Astrocyte of the spinal cord (primary cell): ENCODE measurements at regions not wholly inside any gene's neighbourhood (a gene's known extent, or its start where the extent isn't known, plus 50 kb on each side); places are given as distances from the start of the nearest gene placed in this dataset.
A peak's percentile ranks its signal among the peaks of the same experiment; 100 is the strongest.

ENCODE experiments used
- DNase-seq: peaks from one replicate; pipeline ENCODE4 v3.0.0; 2011; ENCODE audit warnings: low read depth, low spot score
- H3K4me3 ChIP-seq: 2 replicates; pipeline ENCODE4 v1.5.1; 2011; ENCODE audit warnings: low read depth, mild to moderate bottlenecking, low read length, moderate library complexity
- in situ Hi-C: cut with HindIII; loops from 2 replicates; pipeline ENCODE4 v1.10.0; 2017; ENCODE audit warnings: low sequenced_read_pairs
- TF ChIP-seq, protein P1 (sequence below): IDR thresholded peaks from 2 replicates; pipeline ENCODE4 v1.5.1; 2012; ENCODE audit warnings: low read depth, mild to moderate bottlenecking, low read length, inconsistent platforms

DNA sequence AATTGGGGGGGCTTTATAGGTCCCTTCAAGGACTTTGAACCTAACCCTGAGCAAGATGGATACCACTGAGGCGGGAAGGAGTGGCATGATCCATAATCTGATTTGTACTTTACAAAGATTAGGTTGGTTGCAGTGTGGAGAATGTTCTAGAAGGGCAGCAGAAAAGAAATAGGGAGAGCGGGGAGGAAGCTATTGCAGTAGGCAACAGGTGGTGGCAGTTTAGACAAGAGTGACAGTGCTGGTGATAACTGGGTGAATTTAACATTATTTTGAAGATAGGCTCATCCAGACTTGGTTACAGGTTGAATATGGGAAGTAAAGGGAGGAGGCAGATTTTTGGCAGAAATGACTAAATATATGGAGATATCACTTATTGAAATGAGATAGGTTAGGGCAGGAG is 179.9 kb upstream of the CADM1 start:
- TF ChIP-seq, protein P1, sequence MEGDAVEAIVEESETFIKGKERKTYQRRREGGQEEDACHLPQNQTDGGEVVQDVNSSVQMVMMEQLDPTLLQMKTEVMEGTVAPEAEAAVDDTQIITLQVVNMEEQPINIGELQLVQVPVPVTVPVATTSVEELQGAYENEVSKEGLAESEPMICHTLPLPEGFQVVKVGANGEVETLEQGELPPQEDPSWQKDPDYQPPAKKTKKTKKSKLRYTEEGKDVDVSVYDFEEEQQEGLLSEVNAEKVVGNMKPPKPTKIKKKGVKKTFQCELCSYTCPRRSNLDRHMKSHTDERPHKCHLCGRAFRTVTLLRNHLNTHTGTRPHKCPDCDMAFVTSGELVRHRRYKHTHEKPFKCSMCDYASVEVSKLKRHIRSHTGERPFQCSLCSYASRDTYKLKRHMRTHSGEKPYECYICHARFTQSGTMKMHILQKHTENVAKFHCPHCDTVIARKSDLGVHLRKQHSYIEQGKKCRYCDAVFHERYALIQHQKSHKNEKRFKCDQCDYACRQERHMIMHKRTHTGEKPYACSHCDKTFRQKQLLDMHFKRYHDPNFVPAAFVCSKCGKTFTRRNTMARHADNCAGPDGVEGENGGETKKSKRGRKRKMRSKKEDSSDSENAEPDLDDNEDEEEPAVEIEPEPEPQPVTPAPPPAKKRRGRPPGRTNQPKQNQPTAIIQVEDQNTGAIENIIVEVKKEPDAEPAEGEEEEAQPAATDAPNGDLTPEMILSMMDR, result no peak
- in situ Hi-C loops, result no loop called here
- no peak overlapping the region for H3K4me3 ChIP-seq
- DNase-seq, result no peak

DNA sequence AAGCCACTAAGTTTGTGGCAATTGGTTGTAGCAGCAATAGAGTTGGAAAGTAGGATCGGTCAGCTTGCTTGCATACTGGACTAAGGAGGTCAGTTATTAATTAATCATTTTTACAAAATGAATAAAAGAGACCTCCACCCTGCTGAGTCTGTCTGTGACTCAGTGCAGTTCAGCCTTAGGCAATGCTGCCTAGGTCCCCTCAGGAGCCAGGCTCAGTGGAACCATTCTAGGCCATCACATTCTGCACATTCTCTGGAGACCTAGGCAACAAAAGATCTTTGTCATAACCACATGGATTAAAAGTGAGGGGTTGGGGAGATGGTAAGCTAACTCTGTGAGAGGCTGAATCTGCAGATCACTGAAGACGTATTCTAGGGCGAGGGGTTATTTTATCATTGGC is 178.7 kb upstream of the CADM1 start:
- in situ Hi-C loops, result no loop called here
- DNase-seq, result no peak
- no peak overlapping the region for H3K4me3 ChIP-seq
- TF ChIP-seq, protein P1, result no peak

DNA sequence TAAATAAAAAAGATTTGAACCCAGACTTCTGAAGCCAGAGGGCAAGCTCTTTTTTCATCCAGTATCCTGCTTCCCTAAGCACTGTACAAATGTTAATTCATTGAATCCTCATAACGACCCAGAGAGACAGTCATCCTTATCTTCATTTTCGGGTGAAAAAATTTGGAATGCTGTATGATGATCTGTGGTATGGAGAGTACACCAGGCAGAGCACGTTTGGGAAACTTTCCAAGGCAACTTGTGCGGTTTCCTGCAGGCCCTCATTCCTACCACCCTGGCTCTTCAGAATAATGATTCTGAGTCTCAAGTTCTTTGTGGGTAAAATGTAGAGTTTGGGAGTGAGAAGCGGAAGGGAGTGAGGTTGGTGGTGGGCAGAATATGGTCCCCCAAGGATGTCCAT is 177.9 kb upstream of the CADM1 start:
- no peak for DNase-seq
- TF ChIP-seq, protein P1, result no peak
- no peak overlapping the region for H3K4me3 ChIP-seq
- in situ Hi-C loops, result no loop called here

DNA sequence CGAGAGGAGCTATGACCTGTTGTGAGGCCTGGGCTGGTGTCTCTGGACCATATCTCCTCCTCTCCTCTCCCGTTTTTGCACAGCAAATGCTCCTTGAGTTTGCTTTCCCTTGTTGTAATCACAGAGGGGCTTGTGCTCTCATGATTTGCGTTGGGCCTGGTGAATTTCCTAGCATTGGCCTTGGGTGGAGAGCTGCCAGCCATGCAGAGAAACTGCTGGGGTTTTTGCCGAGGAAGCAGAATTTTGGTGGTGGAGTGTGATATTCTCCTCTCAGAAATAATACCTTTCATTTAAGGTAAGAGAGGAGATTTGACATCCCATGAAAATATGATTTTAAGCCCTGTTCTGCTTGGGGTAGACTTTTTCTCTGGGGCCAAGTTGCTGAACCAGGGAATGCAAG is 175.7 kb upstream of the CADM1 start:
- DNase-seq, result no peak
- in situ Hi-C loops, result no loop called here
- TF ChIP-seq, protein P1, result no peak
- no peak overlapping the region for H3K4me3 ChIP-seq

DNA sequence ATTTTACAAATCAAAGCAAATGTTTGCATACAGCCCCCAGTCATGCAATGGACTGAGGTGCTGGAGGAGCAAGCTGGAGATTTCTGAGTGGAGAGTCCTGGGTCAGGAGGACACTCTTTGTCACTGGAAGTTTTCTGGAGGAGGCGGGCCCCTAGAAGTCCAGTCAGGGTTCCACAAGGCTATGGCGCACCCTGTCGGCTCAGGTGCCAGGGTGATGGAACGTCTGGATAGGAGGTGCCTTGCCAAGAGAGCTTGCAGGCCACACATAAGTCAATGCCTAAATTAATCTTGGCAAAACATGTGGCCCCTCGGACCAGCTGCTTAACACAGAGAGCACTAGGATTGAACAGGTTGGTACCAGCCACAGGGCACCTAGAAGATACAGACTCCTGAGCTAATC is 174.7 kb upstream of the CADM1 start:
- no peak overlapping the region for H3K4me3 ChIP-seq
- TF ChIP-seq, protein P1, result no peak
- no peak for DNase-seq
- in situ Hi-C loops, result no loop called here

DNA sequence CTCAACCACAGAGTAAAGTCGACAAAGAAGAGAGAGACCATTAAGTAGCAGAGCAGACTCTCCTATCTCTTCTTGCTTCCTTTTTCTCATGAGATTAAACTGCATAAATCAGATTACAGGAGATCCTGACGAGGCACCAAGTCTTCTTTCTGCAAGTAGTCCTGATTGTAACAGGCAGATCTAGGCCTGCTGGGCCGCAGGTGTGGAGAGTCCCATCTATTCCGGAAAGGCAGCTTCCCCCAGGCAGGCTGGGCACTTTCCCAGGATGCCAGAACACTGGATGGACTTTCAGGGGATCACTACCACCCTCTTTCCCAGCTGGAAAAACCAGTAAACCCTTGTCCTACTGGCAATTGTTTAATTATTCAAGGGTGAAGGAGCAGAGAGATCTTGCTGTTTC is 173.0 kb upstream of the CADM1 start:
- TF ChIP-seq, protein P1, result no peak
- no peak overlapping the region for H3K4me3 ChIP-seq
- in situ Hi-C loops, result no loop called here

DNA sequence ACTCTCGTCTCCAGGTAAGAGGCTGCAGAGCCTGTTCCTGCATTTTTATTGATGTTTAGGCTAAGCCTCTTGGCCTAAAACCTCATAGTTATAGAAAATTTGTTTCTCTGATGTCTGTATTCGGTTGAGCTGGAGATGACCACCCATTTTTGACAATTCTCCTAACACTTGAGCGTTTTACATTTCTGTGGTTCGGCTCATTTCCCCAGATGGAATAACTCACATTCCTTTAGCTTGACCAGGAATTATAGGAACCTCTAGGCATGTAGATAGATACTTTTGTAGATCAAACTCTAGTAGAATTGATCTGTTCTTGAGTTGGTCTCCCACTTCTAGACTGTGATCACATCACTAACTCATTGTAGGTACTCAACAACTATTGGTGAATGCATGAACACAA is 172.6 kb upstream of the CADM1 start:
- TF ChIP-seq, protein P1, result no peak
- in situ Hi-C loops, result no loop called here
- no peak overlapping the region for H3K4me3 ChIP-seq
- peak; percentile 74 for DNase-seq

More for the DNA sequence above, 173.0 kb upstream of the CADM1 start:
- no peak for DNase-seq
